GM21717 (cell line): ENCODE measurements at regions not wholly inside any gene's neighbourhood (a gene's known extent, or its start where the extent isn't known, plus 50 kb on each side); places are given as distances from the start of the nearest gene placed in this dataset.

ENCODE experiments used
- ATAC-seq: cut with Tn5 transposase; IDR thresholded peaks from one replicate; pipeline ENCODE4 v1.9.1; 2021; ENCODE audit warnings: mild to moderate bottlenecking, moderate library complexity; ENCODE audit not compliant: unreplicated experiment

DNA sequence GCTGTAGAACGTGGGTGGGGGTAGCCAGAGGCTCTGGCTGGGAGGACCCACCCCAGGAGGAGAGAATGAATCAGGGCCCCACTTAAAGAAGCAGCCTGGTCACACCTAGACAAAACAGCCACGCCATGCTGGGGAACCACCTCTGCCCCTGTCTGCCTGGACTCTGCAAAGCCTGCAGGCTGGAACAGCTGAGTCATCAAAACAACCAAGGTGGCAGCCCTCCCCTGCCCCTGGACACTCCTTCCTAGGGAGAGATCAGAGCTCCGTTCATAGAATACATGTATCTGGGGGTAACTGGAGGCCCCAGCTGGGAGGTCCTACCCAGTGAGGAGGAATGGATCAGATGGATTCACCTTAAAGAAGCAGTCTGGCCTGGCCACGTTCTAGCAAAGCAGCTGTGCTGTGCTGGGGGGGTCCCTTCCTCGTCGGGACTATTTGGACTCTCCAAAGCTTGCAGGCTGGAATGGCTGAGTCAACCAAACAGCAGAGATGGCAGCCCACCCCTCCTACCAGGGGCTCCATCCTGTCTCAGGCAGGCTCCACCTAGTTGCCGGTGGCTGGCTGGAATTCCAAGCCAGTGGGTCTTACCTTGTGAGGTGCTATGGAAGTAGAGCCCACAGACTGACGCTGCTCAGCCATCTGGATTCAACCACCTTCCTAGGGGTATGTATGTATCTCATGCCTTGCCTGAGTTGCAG lies 50.5 kb upstream of the NT5C1B start:
- no peak for ATAC-seq
